Endothelial cell of umbilical vein (primary cell): ENCODE measurements at regions not wholly inside any gene's neighbourhood (a gene's known extent, or its start where the extent isn't known, plus 50 kb on each side); places are given as distances from the start of the nearest gene placed in this dataset.

Experiments
- BruUV-seq: library from RNA; stranded (reverse); fragments of 400-500 nt; replicated peaks from 2 replicates; lab custom pipeline; 2021; lab: Mats Ljungman, UMichigan
- CTCF ChIA-PET: fragments of 300-600, 350-600 bp; sonication (Branson Sonifier 250); formaldehyde crosslinking; loops from one replicate; lab custom pipeline; 2021; ENCODE audit warnings: antibody characterized with exemption, inconsistent platforms; lab: Charles Lee
- POLR2A ChIA-PET: fragments of 300-600, 350-600 bp; sonication (Branson Sonifier 250); formaldehyde crosslinking; loops from one replicate; lab custom pipeline; 2021; ENCODE audit warnings: antibody characterized with exemption, inconsistent platforms; lab: Charles Lee
- DNase-seq: peaks from one replicate; pipeline ENCODE4 v3.0.0-alpha.2; 2011; ENCODE audit warnings: low read depth, low spot score
- FAIRE-seq: peaks from 2 replicates; lab custom pipeline; 2011; peaks lifted over from hg19 to GRCh38; lab: Jason Lieb, UNC
- H2AFZ ChIP-seq: 2 replicates; pipeline ENCODE4 v1.6.0; 2012; ENCODE audit warnings: low read depth, low read length, control low read depth, inconsistent platforms
- H3K27ac ChIP-seq: 2 replicates; pipeline ENCODE4 v1.5.1; 2011; ENCODE audit warnings: low read depth, mild to moderate bottlenecking, control low read depth, low read length, moderate library complexity; ENCODE audit not compliant: insufficient read depth
- H3K27me3 ChIP-seq, 2 experiments: 2 replicates each; pipeline versions ENCODE4 v1.6.0 to v1.6.1; 2011; ENCODE audit warnings: low read length in 2 of 2, mixed read lengths in 1 of 2; ENCODE audit not compliant: control insufficient read depth in 2 of 2, insufficient read depth in 2 of 2
- H3K36me3 ChIP-seq, 2 experiments: 2 replicates in 1 of 2; 3 replicates in 1 of 2; pipeline ENCODE4 v1.5.1; 2011; ENCODE audit warnings: low read length in 2 of 2, mild to moderate bottlenecking in 1 of 2, moderate library complexity in 1 of 2; ENCODE audit not compliant: control insufficient read depth in 2 of 2, insufficient read depth in 2 of 2; ENCODE audit errors: extremely low read depth in 1 of 2
- H3K4me1 ChIP-seq: 3 replicates; pipeline ENCODE4 v1.5.1; 2011; ENCODE audit warnings: mild to moderate bottlenecking, low read length; ENCODE audit not compliant: control insufficient read depth, insufficient read depth; ENCODE audit errors: extremely low read depth
- H3K4me2 ChIP-seq: 2 replicates; pipeline ENCODE4 v1.6.1; 2011; ENCODE audit warnings: low read length, control low read depth, mixed read lengths; ENCODE audit not compliant: insufficient read depth
- H3K4me3 ChIP-seq, 3 experiments: fragments of 200-600 bp in 1 of 3; sonication (generic), shearing (Covaris generic) in 1 of 3; replicated peaks in 1 of 3; 2 replicates each; pipeline ENCODE4 v1.5.1; 2011 to 2016; ENCODE audit warnings: control low read depth in 3 of 3, low read length in 3 of 3, mild to moderate bottlenecking in 2 of 3, inconsistent platforms in 1 of 3, low read depth in 1 of 3, moderate library complexity in 1 of 3; ENCODE audit not compliant: insufficient read depth in 1 of 3
- H3K79me2 ChIP-seq: 2 replicates; pipeline ENCODE4 v1.6.0; 2012; ENCODE audit warnings: low read length, inconsistent platforms; ENCODE audit not compliant: control insufficient read depth, insufficient read depth
- H3K9ac ChIP-seq: replicated peaks from 2 replicates; pipeline ENCODE3; 2011; ENCODE audit warnings: low read length, control low read depth; ENCODE audit not compliant: insufficient read depth; ENCODE audit errors: extremely low read depth
- H3K9me1 ChIP-seq: replicated peaks from 3 replicates; pipeline ENCODE4 v1.6.0; 2011; ENCODE audit warnings: mild to moderate bottlenecking, low read length; ENCODE audit not compliant: control insufficient read depth, insufficient read depth; ENCODE audit errors: extremely low read depth
- H3K9me3 ChIP-seq: replicated peaks from 2 replicates; pipeline ENCODE4 v1.5.1; 2012; ENCODE audit warnings: low read length, inconsistent platforms; ENCODE audit not compliant: control insufficient read depth, insufficient read depth
- H4K20me1 ChIP-seq: replicated peaks from 2 replicates; pipeline ENCODE3; 2011; ENCODE audit warnings: mild to moderate bottlenecking, low read length; ENCODE audit not compliant: control insufficient read depth, insufficient read depth; ENCODE audit errors: extremely low read depth
- CTCF ChIP-seq, 2 donors: IDR thresholded peaks; 1 replicate in 1 of 2; 2 replicates in 1 of 2; pipeline ENCODE4 v1.5.1; 2011; ENCODE audit warnings: low read length in 2 of 2, mild to moderate bottlenecking in 2 of 2, moderate library complexity in 2 of 2, control low read depth in 1 of 2, inconsistent platforms in 1 of 2, low read depth in 1 of 2; ENCODE audit not compliant: insufficient read depth in 1 of 2; ENCODE audit errors: extremely low read depth in 1 of 2
- EZH2 ChIP-seq: IDR thresholded peaks from 2 replicates; pipeline ENCODE4 v1.6.1; 2012; ENCODE audit warnings: borderline replicate concordance, low read depth, mild to moderate bottlenecking, moderate library complexity, low read length, inconsistent platforms; ENCODE audit not compliant: severe bottlenecking
- FOS ChIP-seq: IDR thresholded peaks from 2 replicates; pipeline ENCODE4 v1.6.1; 2011; ENCODE audit warnings: mild to moderate bottlenecking, low read length, moderate library complexity, borderline replicate concordance; ENCODE audit not compliant: insufficient read depth
- GATA2 ChIP-seq: IDR thresholded peaks from 2 replicates; pipeline ENCODE4 v1.7.0; 2011; ENCODE audit warnings: low read depth, mild to moderate bottlenecking, moderate library complexity, mixed read lengths, low read length; ENCODE audit not compliant: insufficient read length, insufficient read depth
- JUN ChIP-seq: IDR thresholded peaks from 2 replicates; pipeline ENCODE4 v1.6.1; 2011; ENCODE audit warnings: borderline replicate concordance, low read depth; ENCODE audit not compliant: insufficient read length, insufficient read depth
- MYC ChIP-seq: IDR thresholded peaks from one replicate; pipeline ENCODE4 v1.6.1; 2011; ENCODE audit warnings: mild to moderate bottlenecking, low read depth, low read length
- POLR2A ChIP-seq: IDR thresholded peaks from 2 replicates; pipeline ENCODE4 v1.6.1; 2012; ENCODE audit warnings: low read depth, mild to moderate bottlenecking, control low read depth, low read length
- POLR2AphosphoS5 ChIP-seq: IDR thresholded peaks from 2 replicates; pipeline ENCODE4 v1.6.1; 2012; ENCODE audit warnings: low read depth, mild to moderate bottlenecking, control low read depth, low read length, moderate library complexity; ENCODE audit not compliant: insufficient read depth
- dilution Hi-C: fragments of 300-500 bp; cut with MboI; formaldehyde crosslinking; loops from one replicate; pipeline ENCODE4 v1.15.0; 2019; ENCODE audit warnings: low sequenced_read_pairs; ENCODE audit not compliant: extremely low pct_ligation_motif_present
- intact Hi-C: fragments of 100-400 bp; cut with micrococcal nuclease; formaldehyde crosslinking; loops from one replicate; pipeline ENCODE4 v1.10.0; 2022
- TF ChIP-seq, protein P1 (sequence below): IDR thresholded peaks from 2 replicates; pipeline ENCODE4 v1.6.1; 2011; ENCODE audit not compliant: insufficient read depth, insufficient read length

DNA sequence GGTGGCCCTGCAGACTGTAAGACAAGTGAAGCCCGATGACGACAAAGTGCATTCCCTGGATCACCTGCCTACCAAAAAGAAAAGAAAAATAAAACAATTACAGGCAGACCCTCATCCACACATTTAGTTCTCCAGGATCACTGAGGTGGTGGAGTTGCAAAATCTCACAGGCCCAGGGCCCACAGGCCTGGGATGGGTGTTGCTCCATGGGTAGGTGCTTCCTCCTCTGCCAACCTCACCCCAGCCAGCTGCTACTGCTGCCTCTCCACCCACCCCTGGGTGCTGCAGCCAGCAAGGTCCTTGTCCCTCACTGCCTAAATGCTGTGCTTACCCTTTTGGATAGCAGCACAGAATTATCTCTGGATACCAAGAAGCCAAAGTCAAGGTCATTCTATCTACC, 146.4 kb upstream of the GALNT2 start:
- Histone ChIP-seq H3K27me3 (no peaks in the 10 kb centered on the region), H3K4me2 (no peak overlapping the region), H3K9me3 (no peaks in the 10 kb centered on the region), H3K9me1 (no peaks in the 10 kb centered on the region), H3K4me1 (no peaks in the 10 kb centered on the region), H2AFZ (no peak overlapping the region), H4K20me1 (no peaks in the 10 kb centered on the region), H3K27ac (no peak overlapping the region), H3K4me3 (no peak overlapping the region), H3K9ac (no peak overlapping the region), H3K36me3 (no peaks in the 10 kb centered on the region), H3K79me2 (no peaks in the 10 kb centered on the region)
- TF ChIP-seq, protein P1, sequence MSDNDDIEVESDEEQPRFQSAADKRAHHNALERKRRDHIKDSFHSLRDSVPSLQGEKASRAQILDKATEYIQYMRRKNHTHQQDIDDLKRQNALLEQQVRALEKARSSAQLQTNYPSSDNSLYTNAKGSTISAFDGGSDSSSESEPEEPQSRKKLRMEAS = no peak
- no peak for TF ChIP-seq POLR2AphosphoS5
- no peak for TF ChIP-seq POLR2A
- no peak for TF ChIP-seq FOS
- no peak for TF ChIP-seq JUN
- no peak for TF ChIP-seq MYC
- no peak for TF ChIP-seq CTCF (IDR thresholded peaks at IDR 0.05; ENCODE audit: extremely low read depth in 1 of 2, insufficient read depth in 1 of 2, low read depth in 1 of 2, low read length in 2 of 2)
- TF ChIP-seq EZH2 = no peak
- no peak for TF ChIP-seq GATA2
- ChIA-PET POLR2A (no interaction called here), CTCF (no interaction called here)
- dilution Hi-C loops = no loop called here
- DNase-seq (no peak), FAIRE-seq (no peak)
- BruUV-seq = no TSS peak
- intact Hi-C loops = no loop called here
